Adrenal gland (tissue), 9 donors: ENCODE measurements at regions not wholly inside any gene's neighbourhood (a gene's known extent, or its start where the extent isn't known, plus 50 kb on each side); places are given as distances from the start of the nearest gene placed in this dataset.

Experiments used
- DNase-seq, 7 donors: peaks; one replicate each; pipeline ENCODE4 v3.0.0-alpha.2; 2019 to 2020
- H3K27ac ChIP-seq, 5 donors: fragments of 200-600 bp; sonication (generic) in 4 of 5; 1 replicate in 3 of 5; 2 replicates in 2 of 5; pipeline versions ENCODE4 v1.5.1 to v1.8.0; 2016 to 2020; ENCODE audit warnings: mild to moderate bottlenecking in 1 of 5
- H3K27me3 ChIP-seq: fragments of 200-600 bp; 2 replicates; pipeline ENCODE4 v1.8.0; 2021
- H3K36me3 ChIP-seq, 2 donors: fragments of 200-600 bp; replicated peaks in 1 of 2; 1 replicate in 1 of 2; 2 replicates in 1 of 2; pipeline versions ENCODE4 v1.5.1 to v1.8.0; 2018 to 2022
- H3K4me1 ChIP-seq, 2 donors: fragments of 200-600 bp; replicated peaks in 1 of 2; 1 replicate in 1 of 2; 2 replicates in 1 of 2; pipeline versions ENCODE4 v1.5.1 to v1.8.0; 2018 to 2021
- H3K4me3 ChIP-seq, 4 donors: fragments of 200-600 bp; sonication (generic) in 3 of 4; one replicate each; pipeline ENCODE4 v1.5.1; 2016 to 2018
- H3K9me3 ChIP-seq, 3 donors: fragments of 200-600 bp; sonication (generic) in 1 of 3; replicated peaks in 1 of 3; 1 replicate in 2 of 3; 2 replicates in 1 of 3; pipeline versions ENCODE4 v1.5.1 to v1.8.0; 2016 to 2021
- CTCF ChIP-seq, 6 experiments: fragments of 450-650 bp in 4 of 6; fragments of 200-600 bp in 2 of 6; sonication (generic) in 1 of 6; IDR thresholded peaks; 1 replicate in 5 of 6; 2 replicates in 1 of 6; pipeline versions ENCODE4 v1.5.1 to v1.8.0; 2016 to 2021; ENCODE audit warnings: antibody characterized with exemption in 6 of 6, mild to moderate bottlenecking in 2 of 6, moderate library complexity in 1 of 6
- POLR2A ChIP-seq, 2 donors: fragments of 450-650 bp; IDR thresholded peaks; one replicate each; pipeline ENCODE4 v1.6.1; 2017; ENCODE audit warnings: antibody characterized with exemption in 2 of 2, mild to moderate bottlenecking in 2 of 2, moderate library complexity in 1 of 2
- WGBS, 4 donors: extraction: QIAGEN DNeasy Blood & Tissue Kit in 2 of 4; methylation state at CpG; one replicate each; pipeline versions ENCODE4 v1.1.5 to v1.1.7; 2013 to 2017; 5-methylcytosine and 5-hydroxymethylcytosine counted together
- intact Hi-C, 2 donors: fragments of 100-400 bp; cut with DNase I; formaldehyde crosslinking; loops; one replicate each; pipeline versions ENCODE4 v1.14.1 to v1.15.0; 2022 to 2023
- donor health status: healthy with polysubstance abuse.
- donor health status: Bipolar disorder and iron deficiency.
- donor health status: DM: yes; HTN: yes; CAD: no.
- donor health status: DM: no; HTN: no; CAD: no.
- donor health status: DM: no; HTN: no; CAD: no.

DNA sequence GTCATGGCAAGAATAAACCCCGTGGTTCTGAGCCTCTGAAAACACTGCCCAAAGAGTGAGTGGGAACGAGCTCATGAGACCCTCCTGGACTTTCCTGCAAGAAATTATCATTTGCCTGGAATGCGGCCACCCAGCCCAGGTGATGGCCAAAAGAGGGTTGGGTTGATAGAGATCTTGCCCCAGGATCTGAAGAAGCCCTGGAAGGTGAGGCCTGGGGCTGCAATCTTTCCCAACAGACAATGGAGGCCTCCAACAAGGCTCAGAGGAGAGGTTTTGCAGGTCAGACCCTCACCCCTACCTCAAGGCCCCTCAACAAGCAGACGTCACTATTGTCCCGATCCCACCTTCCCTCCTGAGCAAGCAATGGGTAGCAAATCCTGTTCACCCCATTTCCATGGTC, 106.0 kb upstream of the SOD1 start:
- no peaks in the 10 kb centered on the region for H3K9me3 ChIP-seq
- peaks cover 15% of the 10 kb centered on the region for H3K27me3 ChIP-seq
- no peak for TF ChIP-seq POLR2A (IDR thresholded peaks at IDR 0.05)
- no peak for TF ChIP-seq CTCF (IDR thresholded peaks at IDR 0.05)
- H3K27ac ChIP-seq: no peak overlapping the region
- H3K36me3 ChIP-seq: no peaks in the 10 kb centered on the region
- H3K4me1 ChIP-seq: peaks cover 0 to 7% of the 10 kb centered on the region in 2 donors
- 86 to 92% (median 88%) methylated on average over 5 of the region's 5 CpGs for WGBS, 4 donors
- no peak for DNase-seq
- intact Hi-C loops: no loop called here
- no peak overlapping the region for H3K4me3 ChIP-seq

GRCh38 chr21:31552826-31553225, 106.7 kb upstream of the SOD1 start:
- H3K36me3 ChIP-seq: no peaks in the 10 kb centered on the region
- TF ChIP-seq CTCF (IDR thresholded peaks at IDR 0.05) (no peak), POLR2A (IDR thresholded peaks at IDR 0.05) (no peak)
- WGBS, 4 donors: 88 to 96% (median 94%) methylated on average over 3 of the region's 3 CpGs
- H3K27ac ChIP-seq: no peak overlapping the region
- intact Hi-C loops: no loop called here
- H3K27me3 ChIP-seq: peaks cover 9% of the 10 kb centered on the region
- DNase-seq: no peak
- H3K4me1 ChIP-seq: peaks cover 0 to under 1% of the 10 kb centered on the region in 2 donors
- H3K4me3 ChIP-seq: no peak overlapping the region
- no peaks in the 10 kb centered on the region for H3K9me3 ChIP-seq

GRCh38 chr21:31550070-31550469, 109.4 kb upstream of the SOD1 start:
- no peak overlapping the region for H3K27ac ChIP-seq
- 83 to 96% (median 86%) methylated on average over 7 of the region's 7 CpGs for whole genome bisulfite sequencing, 4 donors
- no peak for DNase-seq

GRCh38 chr21:31548688-31549087, 110.8 kb upstream of the SOD1 start:
- TF ChIP-seq CTCF (IDR thresholded peaks at IDR 0.05) (no peak), POLR2A (IDR thresholded peaks at IDR 0.05) (no peak)
- no peak overlapping the region for H3K27ac ChIP-seq
- no peaks in the 10 kb centered on the region for H3K36me3 ChIP-seq
- no peaks in the 10 kb centered on the region for H3K9me3 ChIP-seq
- no peak for DNase-seq
- intact Hi-C loops: no loop called here
- H3K27me3 ChIP-seq: no peaks in the 10 kb centered on the region
- no peaks in the 10 kb centered on the region for H3K4me1 ChIP-seq
- 98 to 100% (median 98%) methylated on average over 3 of the region's 3 CpGs; no CpG with 5 or more reads in 1 of the 4 donors for WGBS, 4 donors
- no peak overlapping the region for H3K4me3 ChIP-seq

More at GRCh38 chr21:31550070-31550469, 109.4 kb upstream of the SOD1 start:
- intact Hi-C loops: no loop called here
- H3K36me3 ChIP-seq: no peaks in the 10 kb centered on the region
- H3K27me3 ChIP-seq: no peaks in the 10 kb centered on the region
- H3K4me1 ChIP-seq: no peaks in the 10 kb centered on the region
- no peak for TF ChIP-seq CTCF (IDR thresholded peaks at IDR 0.05)
- no peak for TF ChIP-seq POLR2A (IDR thresholded peaks at IDR 0.05)
- H3K9me3 ChIP-seq: no peaks in the 10 kb centered on the region
- H3K4me3 ChIP-seq: no peak overlapping the region
